GM03348 (cell line): ENCODE measurements at regions not wholly inside any gene's neighbourhood (a gene's known extent, or its start where the extent isn't known, plus 50 kb on each side); places are given as distances from the start of the nearest gene placed in this dataset.
A peak's percentile ranks its signal among the peaks of the same experiment; 100 is the strongest.
"Not testable (repeated sequence)": the region's sequence is repeated elsewhere in the genome, so short reads cannot be mapped to it uniquely, and the experiment has no call there.

ENCODE experiments used
- DNase-seq: peaks from one replicate; pipeline ENCODE4 v3.0.0; 2012; ENCODE audit warnings: low spot score

DNA sequence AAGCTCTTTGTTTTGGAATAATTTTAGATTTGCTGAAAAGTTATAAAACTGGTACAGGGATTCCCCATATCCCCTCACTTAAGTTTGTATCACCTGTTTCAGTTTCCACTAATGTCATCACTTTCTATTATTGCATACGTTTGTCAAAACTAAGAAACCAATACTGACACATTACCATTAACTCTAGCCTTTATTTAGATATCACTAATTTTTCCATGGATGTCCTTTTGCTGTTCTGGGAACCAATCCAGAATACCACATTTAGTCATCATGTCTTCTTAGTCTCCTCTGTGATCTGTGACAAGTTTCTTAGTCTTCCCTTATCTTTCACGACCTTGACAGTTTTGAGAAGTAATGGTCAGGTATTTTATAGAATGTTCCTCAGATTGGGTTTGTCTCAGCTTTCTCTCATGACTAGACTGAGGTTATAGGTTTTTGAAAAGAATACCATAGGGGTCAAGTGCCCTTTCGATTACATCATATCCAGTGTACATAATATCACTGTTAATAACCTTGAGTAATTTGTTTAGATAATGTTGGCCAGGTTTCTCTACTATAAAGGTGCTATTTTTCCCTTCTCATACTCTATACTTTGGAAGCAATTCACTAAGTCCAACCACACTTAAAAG lies 51.9 kb upstream of the NMUR2 start:
- no peak for DNase-seq

- DNase-seq, result no peak
These were observed 57.1 kb upstream of the NMUR2 start for GRCh38 chr5:152462021-152462721.

GRCh38 chr5:152464048-152464447 lies 59.0 kb upstream of the NMUR2 start:
- DNase-seq, result no peak

GRCh38 chr5:152465140-152465539 lies 60.1 kb upstream of the NMUR2 start:
- no peak for DNase-seq

DNA sequence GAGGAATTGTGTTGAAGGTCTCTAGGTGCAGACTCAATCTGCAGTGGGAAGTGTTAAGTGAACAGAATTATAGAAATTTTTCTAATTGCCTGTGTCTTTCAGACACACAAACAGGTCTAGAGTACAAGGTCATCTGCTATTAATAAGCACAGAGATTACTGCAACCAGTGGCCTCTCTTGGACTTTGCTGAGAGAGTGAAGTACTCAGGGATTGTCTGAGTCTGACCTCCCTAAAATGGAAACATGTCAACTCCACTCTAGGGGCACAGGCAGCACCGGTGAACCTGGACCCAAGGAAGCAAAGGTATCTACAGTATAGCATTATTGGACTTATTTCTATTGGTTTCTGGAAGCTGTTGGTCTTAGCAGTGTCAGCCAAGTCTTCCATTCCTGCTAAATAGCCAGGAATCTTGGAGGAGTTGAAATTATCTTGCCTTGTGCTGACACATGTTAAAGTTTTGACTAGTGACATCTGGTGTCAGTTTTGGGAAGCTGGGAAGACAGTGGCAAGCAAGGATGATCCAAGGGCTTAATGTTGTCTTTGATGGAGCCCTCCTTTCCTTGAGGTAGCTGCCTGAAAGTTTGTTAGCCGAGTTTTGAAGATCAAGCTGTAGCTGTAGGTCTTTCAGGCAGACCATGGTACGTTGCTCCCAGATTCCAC lies 61.1 kb upstream of the NMUR2 start:
- DNase-seq, result no peak

GRCh38 chr5:152470167-152470566 lies 65.1 kb upstream of the NMUR2 start:
- DNase-seq, result no peak

DNA sequence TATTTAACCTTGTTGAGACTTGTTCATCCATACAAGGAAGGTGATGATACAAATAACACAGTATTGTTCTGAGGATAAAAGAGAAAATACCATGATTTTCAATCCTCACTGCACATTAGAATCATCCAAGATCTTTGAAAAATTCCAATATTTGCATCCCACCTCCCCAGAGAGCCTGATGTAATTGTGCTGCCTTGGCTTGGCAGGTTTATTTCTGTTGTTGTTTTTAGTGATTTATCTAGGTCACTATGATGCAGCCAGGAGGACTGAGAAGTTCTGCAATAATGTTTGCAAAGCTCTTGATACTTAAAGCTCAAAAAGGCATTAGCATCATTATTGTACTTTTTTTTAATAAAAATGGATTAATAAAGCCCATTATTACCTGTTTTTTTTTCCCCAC lies 67.0 kb upstream of the NMUR2 start:
- DNase-seq, result no peak

GRCh38 chr5:152474961-152475360 lies 69.9 kb upstream of the NMUR2 start:
- no peak for DNase-seq

DNA sequence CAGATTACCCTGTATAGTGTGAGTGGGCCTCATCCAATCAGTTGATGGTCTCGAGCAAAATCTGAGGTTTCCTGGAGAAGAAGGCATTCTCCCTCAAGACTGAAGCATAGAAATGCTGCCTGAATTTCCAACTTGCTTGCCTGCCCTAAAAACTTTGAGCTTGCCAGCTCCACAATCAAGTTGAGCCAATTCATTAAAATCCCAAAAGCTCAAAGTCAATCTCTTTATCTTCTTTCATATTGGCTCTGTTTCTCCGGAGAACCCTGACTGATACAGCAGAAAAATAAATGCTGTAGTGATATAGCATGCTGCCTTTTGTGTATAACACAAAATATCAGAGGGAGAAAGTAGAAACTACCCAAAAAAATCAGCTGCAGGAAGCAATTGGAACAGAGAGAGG lies 72.5 kb upstream of the NMUR2 start:
- no peak for DNase-seq

- DNase-seq, result not testable (repeated sequence)
These were observed 74.8 kb upstream of the NMUR2 start for GRCh38 chr5:152479866-152480265.

DNA sequence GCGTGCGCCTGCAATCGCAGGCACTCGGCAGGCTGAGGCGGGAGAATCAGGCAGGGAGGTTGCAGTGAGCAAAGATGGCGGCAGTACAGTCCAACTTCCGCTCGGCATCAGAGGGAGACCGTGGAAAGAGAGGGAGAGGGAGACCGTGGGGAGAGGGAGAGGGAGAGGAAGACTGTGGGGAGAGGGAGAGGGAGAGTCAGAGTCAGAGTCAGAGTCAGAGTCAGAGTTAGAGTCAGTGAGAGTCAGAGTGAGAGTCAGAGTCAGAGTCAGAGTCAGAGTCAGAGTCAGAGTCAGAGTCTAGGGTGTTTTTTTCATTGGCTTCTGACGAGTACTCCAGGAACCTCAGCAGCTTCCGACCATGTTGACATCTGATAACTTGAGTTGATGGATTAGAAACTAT lies 75.6 kb upstream of the NMUR2 start:
- not testable (repeated sequence) for DNase-seq

GRCh38 chr5:152487130-152487529 lies 82.1 kb upstream of the NMUR2 start:
- DNase-seq, result no peak

GRCh38 chr5:152488869-152489268 lies 83.8 kb upstream of the NMUR2 start:
- DNase-seq, result no peak

- DNase-seq, result no peak
These were observed 94.9 kb upstream of the NMUR2 start for GRCh38 chr5:152499814-152500535.

DNA sequence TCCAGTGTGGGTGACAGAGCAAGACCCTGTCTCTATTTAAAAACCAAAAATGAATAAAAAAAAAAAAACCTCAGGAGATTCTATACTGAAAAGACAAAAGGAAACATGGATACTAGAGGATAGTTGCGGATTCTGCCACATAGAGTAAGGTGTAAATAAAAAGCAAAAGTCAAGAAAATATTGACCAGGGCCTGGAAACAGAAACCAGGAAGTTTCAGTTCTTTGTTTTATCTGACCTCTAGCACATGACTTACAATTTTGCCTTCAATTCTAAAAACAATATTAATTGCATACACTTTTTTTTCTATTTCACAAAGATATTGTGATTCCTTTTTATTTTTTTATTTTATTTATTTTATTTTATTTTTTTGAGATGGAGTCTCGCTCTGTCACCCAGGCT lies 96.2 kb upstream of the NMUR2 start:
- no peak for DNase-seq

DNA sequence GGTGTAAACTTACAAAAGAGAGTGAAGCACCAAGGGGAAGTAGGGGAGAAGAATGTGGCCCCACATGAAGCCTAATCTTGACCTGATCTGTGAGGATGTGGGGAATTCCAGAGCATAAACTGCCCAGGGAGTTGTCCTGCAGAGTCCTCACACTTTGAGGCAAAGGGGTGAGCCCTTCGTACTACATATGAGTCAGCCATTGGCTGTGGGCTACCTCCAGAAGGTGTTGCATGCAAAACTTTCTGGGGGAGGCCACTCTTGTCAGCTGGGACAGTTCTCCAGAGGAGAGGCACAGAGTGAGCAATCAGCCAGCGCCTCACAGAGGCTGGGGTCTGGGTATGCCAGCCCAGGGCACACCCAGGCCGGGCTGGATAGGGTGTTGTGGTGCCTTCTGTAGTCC lies 98.1 kb upstream of the NMUR2 start:
- no peak for DNase-seq

DNA sequence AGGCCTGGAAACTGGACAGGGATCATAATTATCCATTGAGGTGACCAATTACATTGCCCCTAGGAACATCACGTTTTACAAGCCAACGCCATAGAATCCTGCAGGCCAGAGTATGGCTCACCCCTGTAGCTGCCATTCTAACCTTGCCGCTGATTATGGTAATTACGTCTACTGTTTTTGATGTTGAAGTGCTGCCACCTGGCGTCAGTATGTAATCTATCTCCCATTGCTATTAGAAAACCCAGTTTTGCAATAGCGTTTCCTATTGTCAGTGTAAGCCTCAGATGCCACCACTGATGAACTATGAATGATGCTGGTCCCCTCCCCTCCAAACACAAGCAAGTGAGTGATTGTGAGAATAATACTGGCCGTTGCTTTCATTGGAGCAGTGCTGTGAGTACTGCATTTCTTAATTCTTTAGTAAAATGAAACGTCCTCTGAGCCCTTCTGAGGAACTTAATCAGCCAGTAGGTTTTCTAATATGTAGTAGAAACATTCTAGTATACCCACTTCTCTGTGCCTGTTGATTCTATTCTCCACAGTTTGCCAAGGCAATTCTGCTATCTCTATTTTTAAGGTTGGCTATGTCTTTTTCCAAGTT lies 100.5 kb upstream of the NMUR2 start:
- DNase-seq, result peak; percentile 60

DNA sequence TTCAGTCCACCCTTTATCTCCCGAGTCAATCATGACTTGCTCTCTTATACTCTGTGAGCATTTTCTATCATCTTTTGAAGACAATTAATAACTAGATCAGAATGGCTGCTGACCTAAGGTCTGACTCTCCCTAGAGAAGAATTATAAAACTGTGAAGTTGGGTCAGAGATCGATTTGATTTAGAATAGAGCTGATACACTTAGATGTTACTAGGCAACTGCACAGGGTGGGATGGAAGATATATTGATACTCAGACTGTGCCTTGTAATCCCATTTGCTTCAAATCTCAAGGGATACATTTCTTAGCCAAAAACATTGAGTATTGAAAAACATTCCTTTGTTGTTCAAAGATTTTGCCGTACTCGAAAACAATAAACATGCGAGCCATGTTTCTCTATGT lies 106.0 kb upstream of the NMUR2 start:
- no peak for DNase-seq

DNA sequence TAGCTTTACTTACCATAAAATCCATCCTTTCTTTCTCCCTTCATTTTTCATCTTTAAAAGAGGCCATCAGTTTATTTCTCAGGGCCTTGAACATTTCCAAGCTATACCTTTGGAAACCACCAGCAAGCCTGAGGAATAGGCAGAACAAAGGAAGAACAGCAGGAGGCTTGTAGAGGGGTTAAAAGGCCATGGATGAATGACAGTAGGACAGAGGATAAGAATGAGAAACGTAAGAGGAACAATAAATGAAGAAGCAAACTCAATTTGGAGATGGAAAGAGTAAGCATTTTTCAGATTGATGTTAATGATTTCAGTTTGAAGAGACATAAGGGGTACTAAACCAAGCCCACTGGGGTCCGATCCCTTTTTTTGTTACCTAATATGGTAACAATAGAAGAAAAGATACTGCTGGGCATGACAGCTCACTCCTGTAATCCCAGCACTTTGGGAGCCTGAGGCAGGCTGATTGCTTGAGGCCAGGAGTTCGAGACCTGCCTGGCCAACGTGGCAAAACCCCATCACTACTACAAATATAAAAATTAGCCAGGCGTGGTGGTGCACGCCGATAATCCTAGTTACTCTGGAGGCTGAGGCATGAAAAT lies 106.6 kb upstream of the NMUR2 start:
- DNase-seq, result no peak

DNA sequence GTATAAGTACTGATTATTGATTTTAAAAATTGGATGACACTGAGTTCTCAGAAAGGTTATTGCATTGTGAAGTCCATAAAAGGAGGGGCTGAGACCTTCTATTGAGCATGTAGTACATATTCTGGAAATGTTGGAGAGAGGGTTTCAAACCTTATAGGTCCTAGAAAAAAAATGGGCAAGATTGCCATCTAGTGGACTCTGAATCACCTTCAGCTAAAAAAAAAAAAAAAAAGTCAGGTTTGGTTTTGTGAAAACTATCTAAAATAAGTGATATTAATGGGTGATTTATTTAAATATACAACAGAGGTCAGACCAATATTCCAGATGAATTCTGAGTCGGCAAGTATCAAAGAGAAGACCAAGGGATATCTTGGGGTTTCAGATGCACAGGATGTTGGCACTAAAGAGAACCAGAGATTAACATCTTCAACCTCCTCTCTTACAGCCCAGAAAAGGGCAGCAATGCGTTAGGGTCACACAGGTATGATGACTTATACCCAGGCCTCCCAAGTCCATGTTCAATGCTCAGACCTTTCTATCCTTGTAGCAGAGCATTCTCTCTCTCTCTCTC lies 109.8 kb upstream of the NMUR2 start:
- peak; percentile 52 for DNase-seq

- peak; percentile 53 for DNase-seq
These were observed 118.9 kb upstream of the NMUR2 start for GRCh38 chr5:152523964-152524363.
